Prostate gland (tissue), 2 donors: ENCODE measurements at regions not wholly inside any gene's neighbourhood (a gene's known extent, or its start where the extent isn't known, plus 50 kb on each side); places are given as distances from the start of the nearest gene placed in this dataset.

Experiments used
- DNase-seq: peaks from one replicate; pipeline ENCODE4 v3.0.0-alpha.2; 2019; ENCODE audit warnings: low spot score
- H3K27ac ChIP-seq, 2 donors: fragments of 200-600 bp; sonication (generic); 2 replicates each; pipeline ENCODE4 v1.5.1; 2017 to 2019
- H3K27me3 ChIP-seq: fragments of 200-600 bp; sonication (generic); replicated peaks from 2 replicates; pipeline ENCODE4 v1.5.1; 2019; ENCODE audit not compliant: insufficient read depth
- H3K36me3 ChIP-seq, 2 donors: fragments of 200-600 bp; sonication (generic); 1 replicate in 1 of 2; 2 replicates in 1 of 2; pipeline versions ENCODE4 v1.5.1 to v1.8.1; 2017 to 2019
- H3K4me1 ChIP-seq: fragments of 200-600 bp; sonication (generic); replicated peaks from 2 replicates; pipeline ENCODE4 v1.5.1; 2019
- H3K4me3 ChIP-seq, 2 donors: fragments of 200-600 bp; sonication (generic); 2 replicates each; pipeline ENCODE4 v1.5.1; 2017 to 2019
- H3K9me3 ChIP-seq: fragments of 200-600 bp; sonication (generic); 2 replicates; pipeline ENCODE4 v1.5.1; 2017
- POLR2A ChIP-seq: fragments of 450-650 bp; IDR thresholded peaks from one replicate; pipeline ENCODE4 v1.6.1; 2016; ENCODE audit warnings: antibody characterized with exemption, mild to moderate bottlenecking
- POLR2AphosphoS5 ChIP-seq: sonication (generic); formaldehyde crosslinking; IDR thresholded peaks from one replicate; pipeline ENCODE4 v1.6.1; 2017; ENCODE audit warnings: antibody characterized with exemption
- WGBS: methylation state at CpG from one replicate; pipeline ENCODE4 v1.1.5; 2018; 5-methylcytosine and 5-hydroxymethylcytosine counted together
- intact Hi-C: fragments of 100-400 bp; cut with DNase I; formaldehyde crosslinking; loops from one replicate; pipeline ENCODE4 v1.14.2; 2022
- TF ChIP-seq, protein P1 (sequence below), 4 experiments: fragments of 200-600 bp in 2 of 4; fragments of 450-650 bp in 2 of 4; sonication (generic) in 2 of 4; IDR thresholded peaks; 1 replicate in 3 of 4; 2 replicates in 1 of 4; pipeline ENCODE4 v1.5.1; 2016 to 2019; ENCODE audit warnings: antibody characterized with exemption in 4 of 4, mild to moderate bottlenecking in 2 of 4, moderate library complexity in 2 of 4

DNA sequence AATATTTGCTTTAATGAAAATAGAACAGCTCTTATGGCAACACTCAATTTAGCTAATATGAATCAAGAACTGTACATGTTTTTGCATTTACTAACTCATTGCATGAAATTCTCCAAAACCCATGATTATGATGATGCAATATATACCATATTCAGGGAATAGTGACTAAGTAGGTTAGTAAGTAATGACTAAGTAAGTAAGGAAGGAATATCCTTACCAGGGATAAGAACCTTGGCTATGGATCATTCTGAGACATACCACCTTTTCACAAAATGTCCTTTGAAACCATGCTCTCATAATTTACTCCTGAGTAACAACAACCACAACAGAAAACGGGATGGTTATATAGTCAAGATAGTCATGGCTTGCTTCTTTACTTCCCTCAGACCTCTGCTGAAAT, 1513.0 kb downstream of the STIM2 start:
- Histone ChIP-seq H3K36me3 (no peaks in the 10 kb centered on the region), H3K4me1 (no peaks in the 10 kb centered on the region), H3K27ac (no peak overlapping the region), H3K4me3 (no peak overlapping the region), H3K9me3 (no peaks in the 10 kb centered on the region), H3K27me3 (no peaks in the 10 kb centered on the region)
- no peak for DNase-seq
- intact Hi-C loops = no loop called here
- TF ChIP-seq, protein P1, sequence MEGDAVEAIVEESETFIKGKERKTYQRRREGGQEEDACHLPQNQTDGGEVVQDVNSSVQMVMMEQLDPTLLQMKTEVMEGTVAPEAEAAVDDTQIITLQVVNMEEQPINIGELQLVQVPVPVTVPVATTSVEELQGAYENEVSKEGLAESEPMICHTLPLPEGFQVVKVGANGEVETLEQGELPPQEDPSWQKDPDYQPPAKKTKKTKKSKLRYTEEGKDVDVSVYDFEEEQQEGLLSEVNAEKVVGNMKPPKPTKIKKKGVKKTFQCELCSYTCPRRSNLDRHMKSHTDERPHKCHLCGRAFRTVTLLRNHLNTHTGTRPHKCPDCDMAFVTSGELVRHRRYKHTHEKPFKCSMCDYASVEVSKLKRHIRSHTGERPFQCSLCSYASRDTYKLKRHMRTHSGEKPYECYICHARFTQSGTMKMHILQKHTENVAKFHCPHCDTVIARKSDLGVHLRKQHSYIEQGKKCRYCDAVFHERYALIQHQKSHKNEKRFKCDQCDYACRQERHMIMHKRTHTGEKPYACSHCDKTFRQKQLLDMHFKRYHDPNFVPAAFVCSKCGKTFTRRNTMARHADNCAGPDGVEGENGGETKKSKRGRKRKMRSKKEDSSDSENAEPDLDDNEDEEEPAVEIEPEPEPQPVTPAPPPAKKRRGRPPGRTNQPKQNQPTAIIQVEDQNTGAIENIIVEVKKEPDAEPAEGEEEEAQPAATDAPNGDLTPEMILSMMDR (IDR thresholded peaks at IDR 0.05) = no peak
- TF ChIP-seq POLR2AphosphoS5 = no peak
- TF ChIP-seq POLR2A = no peak
- 85% methylated on average over 1 of the region's 1 CpG for WGBS

DNA sequence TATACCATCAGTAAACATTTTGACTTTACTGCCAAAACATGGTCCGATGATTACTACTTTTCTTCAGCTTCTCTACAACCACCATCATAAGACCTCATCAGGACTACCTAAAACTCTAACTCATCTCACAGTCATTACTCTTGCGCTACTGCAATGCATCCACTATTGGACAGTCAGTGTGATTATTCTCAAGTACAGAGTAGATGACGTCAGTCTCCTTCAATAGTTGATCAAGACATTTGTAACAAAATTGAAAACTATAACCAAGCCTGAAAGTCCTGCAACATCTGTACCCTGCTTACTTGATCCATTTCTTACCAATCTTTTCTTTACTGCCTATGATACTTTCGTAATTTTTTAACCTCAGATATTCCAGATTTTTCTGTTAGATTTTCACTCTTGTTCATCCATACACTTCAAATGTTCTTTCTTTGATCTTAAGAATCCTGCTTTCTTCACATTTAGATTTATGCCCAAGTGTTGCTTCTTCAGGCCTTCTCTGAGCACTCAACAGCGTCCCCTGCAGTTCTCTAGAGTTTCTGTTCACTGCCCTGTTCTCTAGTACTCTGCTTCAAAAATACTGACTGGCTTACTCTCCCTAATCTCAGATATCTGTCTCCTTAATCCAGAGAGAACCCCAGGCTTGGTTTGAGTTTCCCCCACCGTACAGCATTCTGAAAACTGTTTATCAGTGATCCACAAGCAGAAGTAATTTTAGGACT, 1517.6 kb downstream of the STIM2 start:
- Histone ChIP-seq H3K4me1 (no peaks in the 10 kb centered on the region), H3K27me3 (no peaks in the 10 kb centered on the region), H3K4me3 (no peak overlapping the region), H3K9me3 (no peaks in the 10 kb centered on the region), H3K27ac (no peak overlapping the region), H3K36me3 (no peaks in the 10 kb centered on the region)
- DNase-seq = no peak
- intact Hi-C loops = no loop called here
- TF ChIP-seq POLR2AphosphoS5 (no peak), POLR2A (no peak)
- TF ChIP-seq, protein P1 (IDR thresholded peaks at IDR 0.05) = no peak
- WGBS = 76% methylated on average over 6 of the region's 6 CpGs

DNA sequence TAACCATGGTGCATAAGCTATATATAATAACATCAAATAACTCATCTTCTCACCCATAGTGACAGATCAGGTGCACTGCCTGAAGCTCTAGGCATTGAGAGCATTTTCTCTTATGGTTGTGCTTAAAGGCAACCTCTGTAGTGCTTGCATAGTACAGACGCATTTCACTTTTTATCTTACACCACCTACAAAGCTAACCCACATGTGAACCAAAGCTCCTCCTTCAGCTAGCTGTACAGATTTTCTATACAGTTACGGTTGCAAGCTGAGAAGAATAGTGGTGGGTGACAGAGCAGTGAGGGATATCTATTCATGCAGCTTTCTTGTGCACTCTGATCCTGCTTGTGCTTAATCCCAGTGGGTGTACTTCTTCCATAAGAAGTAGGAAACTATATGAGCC, 1525.2 kb downstream of the STIM2 start:
- TF ChIP-seq POLR2A (no peak), POLR2AphosphoS5 (no peak)
- TF ChIP-seq, protein P1 (IDR thresholded peaks at IDR 0.05) = no peak
- WGBS = 83% methylated on average over 2 of the region's 2 CpGs
- H3K4me1 ChIP-seq = no peaks in the 10 kb centered on the region
- no peak overlapping the region for H3K27ac ChIP-seq
- no peaks in the 10 kb centered on the region for H3K36me3 ChIP-seq
- no peak for DNase-seq
- H3K27me3 ChIP-seq = no peaks in the 10 kb centered on the region
- intact Hi-C loops = no loop called here
- no peaks in the 10 kb centered on the region for H3K9me3 ChIP-seq
- no peak overlapping the region for H3K4me3 ChIP-seq

DNA sequence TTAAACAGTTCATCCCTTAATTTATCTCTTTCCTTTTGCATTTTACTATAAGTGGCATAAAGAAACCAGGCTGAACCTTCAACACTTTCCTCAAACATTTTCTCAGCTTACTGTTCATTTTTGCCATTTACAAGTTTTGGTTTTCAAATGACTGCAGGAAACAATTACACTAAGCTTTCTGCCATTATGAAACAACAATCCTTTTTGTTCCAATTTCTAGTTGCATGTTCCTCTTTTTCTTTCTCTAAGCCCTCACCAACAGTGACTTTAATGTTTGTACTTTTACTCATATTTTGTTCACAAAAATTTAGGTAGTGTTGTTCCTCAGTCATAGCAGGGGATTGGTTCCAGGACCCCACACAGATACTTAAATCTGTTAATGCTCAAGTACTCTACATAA, 1526.1 kb downstream of the STIM2 start:
- intact Hi-C loops = no loop called here
- H3K4me1 ChIP-seq = no peaks in the 10 kb centered on the region
- no peak overlapping the region for H3K4me3 ChIP-seq
- DNase-seq = no peak
- no peak overlapping the region for H3K27ac ChIP-seq
- TF ChIP-seq POLR2AphosphoS5 = no peak
- no peak for TF ChIP-seq POLR2A
- TF ChIP-seq, protein P1 (IDR thresholded peaks at IDR 0.05) = no peak
- H3K36me3 ChIP-seq = no peaks in the 10 kb centered on the region
- H3K9me3 ChIP-seq = no peaks in the 10 kb centered on the region
- no peaks in the 10 kb centered on the region for H3K27me3 ChIP-seq

DNA sequence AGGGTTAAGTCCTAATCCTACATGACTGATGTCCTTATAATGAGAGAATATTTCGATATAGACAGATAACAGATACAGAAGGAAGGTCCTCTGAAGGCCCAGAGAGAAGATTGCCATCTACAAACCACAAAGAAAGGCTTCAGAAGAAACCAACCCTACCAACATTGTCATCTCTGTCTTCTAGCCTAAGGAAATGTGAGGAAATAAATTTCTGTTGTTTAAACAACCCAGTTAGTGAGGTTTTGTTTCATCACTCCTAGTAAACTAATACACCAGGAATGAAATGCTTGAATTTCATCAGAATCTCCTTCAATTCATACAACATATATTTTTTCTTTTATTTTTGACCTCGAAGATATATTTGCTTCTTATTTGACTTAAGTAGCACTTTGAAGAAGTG, 1527.8 kb downstream of the STIM2 start:
- intact Hi-C loops = no loop called here
- 85% methylated on average over 2 of the region's 2 CpGs for WGBS
- no peak for DNase-seq

More for the DNA sequence above, 1527.8 kb downstream of the STIM2 start:
- TF ChIP-seq POLR2A = no peak
- Histone ChIP-seq H3K36me3 (no peaks in the 10 kb centered on the region), H3K9me3 (no peaks in the 10 kb centered on the region), H3K27me3 (no peaks in the 10 kb centered on the region), H3K4me1 (no peaks in the 10 kb centered on the region), H3K27ac (no peak overlapping the region), H3K4me3 (no peak overlapping the region)
